22Rv1 (cell line): ENCODE measurements at regions not wholly inside any gene's neighbourhood (a gene's known extent, or its start where the extent isn't known, plus 50 kb on each side); places are given as distances from the start of the nearest gene placed in this dataset.

Experiments used
- H3K27ac ChIP-seq: fragments of 450-650 bp; 2 replicates; pipeline ENCODE4 v1.5.1; 2017
- ZFX ChIP-seq: fragments of 450-650 bp; IDR thresholded peaks from 2 replicates; pipeline ENCODE4 v1.6.1; 2017; ENCODE audit warnings: antibody characterized with exemption, borderline replicate concordance
- TF ChIP-seq, protein P1 (sequence below): fragments of 450-650 bp; IDR thresholded peaks from 2 replicates; pipeline ENCODE4 v1.5.1; 2017; ENCODE audit warnings: mild to moderate bottlenecking

- no peak overlapping the region for H3K27ac ChIP-seq
- TF ChIP-seq, protein P1, sequence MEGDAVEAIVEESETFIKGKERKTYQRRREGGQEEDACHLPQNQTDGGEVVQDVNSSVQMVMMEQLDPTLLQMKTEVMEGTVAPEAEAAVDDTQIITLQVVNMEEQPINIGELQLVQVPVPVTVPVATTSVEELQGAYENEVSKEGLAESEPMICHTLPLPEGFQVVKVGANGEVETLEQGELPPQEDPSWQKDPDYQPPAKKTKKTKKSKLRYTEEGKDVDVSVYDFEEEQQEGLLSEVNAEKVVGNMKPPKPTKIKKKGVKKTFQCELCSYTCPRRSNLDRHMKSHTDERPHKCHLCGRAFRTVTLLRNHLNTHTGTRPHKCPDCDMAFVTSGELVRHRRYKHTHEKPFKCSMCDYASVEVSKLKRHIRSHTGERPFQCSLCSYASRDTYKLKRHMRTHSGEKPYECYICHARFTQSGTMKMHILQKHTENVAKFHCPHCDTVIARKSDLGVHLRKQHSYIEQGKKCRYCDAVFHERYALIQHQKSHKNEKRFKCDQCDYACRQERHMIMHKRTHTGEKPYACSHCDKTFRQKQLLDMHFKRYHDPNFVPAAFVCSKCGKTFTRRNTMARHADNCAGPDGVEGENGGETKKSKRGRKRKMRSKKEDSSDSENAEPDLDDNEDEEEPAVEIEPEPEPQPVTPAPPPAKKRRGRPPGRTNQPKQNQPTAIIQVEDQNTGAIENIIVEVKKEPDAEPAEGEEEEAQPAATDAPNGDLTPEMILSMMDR: no peak
- TF ChIP-seq ZFX: no peak
Measured at GRCh38 chr11:134932761-134933160, 520.7 kb upstream of the B3GAT1 start.

- H3K27ac ChIP-seq: no peak overlapping the region
- TF ChIP-seq, protein P1: no peak
- TF ChIP-seq ZFX: no peak
Measured at GRCh38 chr11:134925432-134925831, 513.4 kb upstream of the B3GAT1 start.

GRCh38 chr11:134923441-134923840 is 511.4 kb upstream of the B3GAT1 start:
- TF ChIP-seq, protein P1: no peak
- TF ChIP-seq ZFX: no peak
- H3K27ac ChIP-seq: no peak overlapping the region

DNA sequence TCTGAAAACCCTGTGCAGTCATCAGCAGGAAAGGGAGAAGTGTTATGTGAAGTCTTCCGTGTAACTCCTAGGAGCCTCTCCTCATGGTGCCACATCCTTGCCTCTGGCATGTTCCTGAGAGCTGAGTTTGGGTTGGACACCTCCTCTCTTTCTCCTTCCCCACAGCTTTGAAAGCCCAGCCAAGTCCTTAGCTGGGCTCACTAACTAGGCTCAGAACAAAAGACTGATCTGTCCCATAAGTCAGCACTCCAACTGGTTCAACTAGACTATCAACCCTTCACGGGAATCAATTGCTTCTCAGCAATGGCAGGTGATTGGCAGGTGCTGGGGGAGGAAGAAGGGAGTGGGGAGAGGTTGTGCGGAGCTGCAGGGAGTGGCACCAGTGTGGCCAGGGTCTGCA is 509.9 kb upstream of the B3GAT1 start:
- TF ChIP-seq ZFX: no peak
- TF ChIP-seq, protein P1: no peak
- H3K27ac ChIP-seq: no peak overlapping the region

- no peak overlapping the region for H3K27ac ChIP-seq
- TF ChIP-seq, protein P1: no peak
- no peak for TF ChIP-seq ZFX
Measured at GRCh38 chr11:134920851-134921608, 509.0 kb upstream of the B3GAT1 start.

DNA sequence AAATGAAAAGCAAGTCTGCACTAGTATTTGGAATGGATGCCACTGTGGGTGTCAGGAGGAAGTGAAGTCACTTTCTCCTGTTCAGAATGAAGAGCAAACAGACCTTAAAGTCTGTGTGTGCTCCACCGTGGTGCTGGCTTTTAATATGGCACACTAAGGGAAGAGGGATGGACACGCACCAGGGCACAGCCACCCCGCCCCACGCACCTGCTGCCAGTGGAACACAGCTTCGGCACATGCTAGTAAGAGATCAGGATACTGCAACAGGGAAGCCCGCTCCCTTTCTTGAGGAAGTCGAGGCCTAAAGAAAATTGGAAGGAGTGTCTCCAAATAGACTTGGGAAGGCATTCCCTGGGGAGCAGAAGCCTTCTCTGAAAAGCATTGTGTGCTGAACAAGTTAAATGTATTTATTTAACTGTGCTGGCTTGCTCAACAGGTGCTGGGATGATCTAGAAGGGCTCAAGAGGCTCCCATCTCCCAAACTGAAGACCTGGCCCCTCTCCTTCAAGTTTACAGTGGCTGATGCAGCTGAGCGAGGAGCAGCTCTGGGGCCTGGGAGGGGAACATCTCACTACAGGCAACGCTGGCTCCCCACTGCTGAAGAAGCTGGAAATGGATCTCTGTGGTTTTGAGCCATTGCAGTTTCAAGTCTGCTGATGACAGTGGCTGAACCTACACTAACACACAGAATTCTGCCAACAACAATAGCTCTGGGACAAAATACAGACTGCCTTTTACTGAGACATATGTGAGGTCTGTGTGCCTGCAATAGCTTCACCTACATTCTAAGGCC is 504.6 kb upstream of the B3GAT1 start:
- H3K27ac ChIP-seq: no peak overlapping the region
- TF ChIP-seq ZFX: no peak
- TF ChIP-seq, protein P1: no peak

DNA sequence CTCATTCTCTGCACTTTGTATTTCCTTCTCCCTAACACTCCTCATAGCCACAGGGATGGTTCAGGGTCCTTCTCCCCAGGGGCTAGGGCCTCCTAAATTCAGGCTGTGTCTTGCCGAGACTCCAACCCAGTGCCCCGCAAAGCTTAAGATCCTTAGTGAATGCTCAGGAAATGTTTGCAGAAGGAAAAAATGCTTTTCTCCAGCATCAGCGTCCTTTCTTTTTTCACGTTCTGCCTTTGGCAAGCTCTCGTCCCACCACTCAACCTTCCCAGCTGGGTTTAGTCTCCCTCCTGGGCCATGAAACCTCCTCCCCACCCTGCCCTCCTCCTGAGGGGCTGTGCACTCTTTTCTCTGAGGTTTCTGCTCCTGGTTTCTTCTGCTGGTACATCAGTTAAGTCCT is 503.8 kb upstream of the B3GAT1 start:
- no peak for TF ChIP-seq ZFX
- TF ChIP-seq, protein P1: no peak
- H3K27ac ChIP-seq: no peak overlapping the region
